Upper lobe of left lung (tissue), 4 donors: ENCODE measurements at regions not wholly inside any gene's neighbourhood (a gene's known extent, or its start where the extent isn't known, plus 50 kb on each side); places are given as distances from the start of the nearest gene placed in this dataset.

Experiments
- CTCF ChIP-seq, 6 experiments: fragments of 450-650 bp in 4 of 6; fragments of 200-600 bp in 2 of 6; sonication (generic) in 2 of 6; IDR thresholded peaks; one replicate each; pipeline ENCODE4 v1.5.1; 2016 to 2019; ENCODE audit warnings: antibody characterized with exemption in 6 of 6
- EP300 ChIP-seq, 4 donors: sonication (generic); formaldehyde crosslinking; IDR thresholded peaks; one replicate each; pipeline ENCODE4 v1.5.1; 2017; ENCODE audit warnings: antibody characterized with exemption in 4 of 4, control low read depth in 2 of 4
- POLR2A ChIP-seq, 4 donors: fragments of 450-650 bp; IDR thresholded peaks; one replicate each; pipeline ENCODE4 v1.5.1; 2016 to 2017; ENCODE audit warnings: antibody characterized with exemption in 4 of 4, mild to moderate bottlenecking in 2 of 4

- TF ChIP-seq CTCF (IDR thresholded peaks at IDR 0.05) (no peak), EP300 (IDR thresholded peaks at IDR 0.05) (no peak), POLR2A (IDR thresholded peaks at IDR 0.05) (no peak)
These were observed 64.3 kb upstream of the PLEKHA5 start for GRCh38 chr12:19065223-19065622.
